ACHN (cell line): ENCODE measurements at regions not wholly inside any gene's neighbourhood (a gene's known extent, or its start where the extent isn't known, plus 50 kb on each side); places are given as distances from the start of the nearest gene placed in this dataset.
"Not testable (repeated sequence)": the region's sequence is repeated elsewhere in the genome, so short reads cannot be mapped to it uniquely, and the experiment has no call there.

ENCODE experiments used
- DNase-seq: peaks from one replicate; pipeline ENCODE4 v3.0.0-alpha.2; 2015
- in situ Hi-C: cut with HindIII; loops from 2 replicates; pipeline ENCODE4 v1.10.0; 2017; ENCODE audit warnings: low sequenced_read_pairs, low pct_ligation_motif_present, low pct_unique_long_range_greater_than_20kb

DNA sequence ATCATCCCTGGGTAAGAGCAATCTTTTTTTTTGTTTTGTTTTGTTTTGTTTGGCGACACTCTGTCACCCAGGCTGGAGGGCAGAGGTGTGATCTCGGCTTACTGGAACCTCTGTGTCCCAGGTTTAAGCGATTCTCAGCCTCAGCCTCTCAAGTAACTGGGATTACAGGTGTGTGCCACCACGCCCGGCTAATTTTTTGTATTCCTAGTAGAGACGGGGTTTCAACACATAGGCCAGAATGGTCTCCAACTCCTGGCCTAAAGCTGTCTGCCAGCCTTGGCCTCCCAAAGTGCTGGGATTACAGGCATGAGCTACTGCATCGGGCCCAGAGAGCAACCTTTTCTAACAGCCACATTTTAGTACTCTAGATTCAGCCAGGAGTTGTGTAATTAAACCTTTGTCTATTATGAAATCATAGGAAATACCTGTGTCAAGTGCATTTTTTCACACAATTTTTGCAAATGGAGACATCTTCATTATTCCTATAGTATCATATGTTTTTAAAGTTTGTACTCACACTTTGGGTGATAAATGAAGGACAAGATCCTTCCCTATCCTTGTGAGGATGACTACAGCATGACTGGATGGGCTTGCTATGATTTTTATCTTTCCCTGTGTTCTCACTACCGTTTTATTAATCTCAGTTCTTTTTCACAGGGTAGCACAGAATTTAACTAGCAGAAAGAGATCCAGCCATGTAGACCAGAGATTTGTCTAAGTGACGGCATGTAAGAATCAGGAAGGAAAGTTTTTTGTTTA lies 82.6 kb downstream of the OR2B2 start:
- in situ Hi-C loops = no loop called here
- DNase-seq = no peak

- DNase-seq, in situ Hi-C loops: not testable (repeated sequence)
Measured at GRCh38 chr6:27827477-27827876, 84.7 kb downstream of the OR2B2 start.

GRCh38 chr6:27826612-27826985 lies 85.6 kb downstream of the OR2B2 start:
- DNase-seq, in situ Hi-C loops: not testable (repeated sequence)

GRCh38 chr6:27825848-27826611 lies 86.2 kb downstream of the OR2B2 start:
- DNase-seq, in situ Hi-C loops: not testable (repeated sequence)

- DNase-seq = no peak
- in situ Hi-C loops = no loop called here
Measured at GRCh38 chr6:27825025-27825793, 87.0 kb downstream of the OR2B2 start.

DNA sequence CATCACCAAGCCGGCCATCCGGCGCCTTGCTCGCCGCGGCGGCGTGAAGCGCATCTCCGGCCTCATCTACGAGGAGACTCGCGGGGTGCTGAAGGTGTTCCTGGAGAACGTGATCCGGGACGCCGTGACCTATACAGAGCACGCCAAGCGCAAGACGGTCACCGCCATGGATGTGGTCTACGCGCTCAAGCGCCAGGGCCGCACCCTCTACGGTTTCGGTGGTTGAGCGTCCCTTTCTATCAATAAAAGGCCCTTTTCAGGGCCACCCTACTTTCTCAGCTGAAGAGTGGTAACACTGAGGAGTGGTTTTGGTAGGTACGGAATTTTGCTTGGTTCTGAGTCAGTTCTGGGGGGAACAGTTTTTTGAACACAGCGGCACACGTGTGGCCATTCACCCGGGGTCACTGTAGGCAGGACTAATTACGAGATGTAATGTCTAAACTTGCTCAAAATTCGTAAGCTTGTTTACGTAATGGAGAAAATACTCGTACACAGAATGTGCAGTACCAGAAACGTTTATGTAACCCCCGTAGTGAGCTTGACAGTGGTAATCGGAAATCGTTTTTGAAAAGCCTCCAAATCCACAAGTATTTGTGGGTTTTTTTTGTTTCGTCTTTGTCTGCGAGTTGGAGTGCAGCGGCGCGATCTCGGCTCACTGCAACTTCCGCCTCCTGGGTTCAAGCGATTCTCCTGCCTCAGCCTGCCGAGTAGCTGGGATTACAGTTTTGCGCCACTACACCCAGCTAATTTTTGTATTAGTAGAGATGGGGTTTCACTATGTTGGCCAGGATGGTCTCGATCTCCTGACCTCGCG lies 87.8 kb downstream of the OR2B2 start:
- in situ Hi-C loops = not testable (repeated sequence)

GRCh38 chr6:27823714-27824210 lies 88.4 kb downstream of the OR2B2 start:
- in situ Hi-C loops = not testable (repeated sequence)
- peak; percentile 64 for DNase-seq

More for the DNA sequence above, 87.8 kb downstream of the OR2B2 start:
- DNase-seq = peak; percentile 55

GRCh38 chr6:27816906-27817305 lies 95.3 kb downstream of the OR2B2 start:
- DNase-seq = no peak
- in situ Hi-C loops = no loop called here

DNA sequence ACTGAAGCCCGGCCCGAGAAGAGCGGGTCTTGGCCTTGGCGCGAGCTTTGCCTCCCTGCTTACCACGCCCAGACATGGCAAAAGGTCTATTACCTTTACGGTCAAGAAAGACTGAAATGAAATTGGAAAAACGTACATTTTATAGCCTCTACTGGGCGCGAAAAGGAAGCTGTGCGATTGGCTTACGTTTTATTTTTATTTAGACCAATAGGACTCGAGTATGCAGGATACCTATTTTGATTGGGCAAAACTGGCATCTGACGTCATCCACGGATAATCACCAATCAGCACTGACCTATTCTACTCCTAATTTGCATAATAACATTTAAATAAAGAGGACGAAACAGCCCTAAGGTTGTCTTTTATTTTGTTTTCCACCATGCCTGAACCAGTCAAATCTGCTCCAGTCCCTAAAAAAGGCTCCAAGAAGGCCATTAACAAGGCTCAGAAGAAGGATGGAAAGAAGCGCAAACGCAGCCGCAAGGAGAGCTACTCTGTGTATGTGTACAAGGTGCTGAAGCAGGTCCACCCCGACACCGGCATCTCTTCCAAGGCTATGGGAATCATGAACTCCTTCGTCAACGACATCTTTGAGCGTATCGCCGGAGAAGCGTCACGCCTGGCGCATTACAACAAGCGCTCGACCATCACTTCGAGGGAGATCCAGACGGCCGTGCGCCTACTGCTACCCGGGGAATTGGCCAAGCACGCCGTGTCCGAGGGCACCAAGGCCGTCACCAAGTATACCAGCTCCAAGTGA lies 97.4 kb downstream of the OR2B2 start:
- in situ Hi-C loops = no loop called here
- peak; percentile 88 for DNase-seq

GRCh38 chr6:27814415-27814664 lies 97.9 kb downstream of the OR2B2 start:
- DNase-seq, in situ Hi-C loops: not testable (repeated sequence)

- in situ Hi-C loops = no loop called here
Measured at GRCh38 chr6:27812805-27813492, 99.2 kb downstream of the OR2B2 start.

GRCh38 chr6:27812078-27812804 lies 100.0 kb downstream of the OR2B2 start:
- DNase-seq = no peak
- in situ Hi-C loops = no loop called here

More at GRCh38 chr6:27812805-27813492, 99.2 kb downstream of the OR2B2 start:
- DNase-seq = no peak

DNA sequence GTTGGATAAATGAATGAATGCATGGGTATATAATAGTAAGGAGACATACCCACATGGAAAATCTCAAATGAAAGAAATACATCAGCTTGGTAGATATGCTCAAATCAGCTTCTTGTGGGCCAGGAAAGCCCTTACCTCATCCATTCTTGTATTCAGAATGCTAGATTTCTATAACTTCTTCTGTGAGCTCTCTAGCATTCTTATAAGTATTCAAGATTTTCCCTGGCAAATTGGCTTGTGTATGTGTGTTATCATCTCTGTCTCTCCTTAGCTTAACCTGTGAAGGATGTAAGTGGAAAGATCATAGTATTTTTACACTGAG lies 100.8 kb downstream of the OR2B2 start:
- in situ Hi-C loops = no loop called here

DNA sequence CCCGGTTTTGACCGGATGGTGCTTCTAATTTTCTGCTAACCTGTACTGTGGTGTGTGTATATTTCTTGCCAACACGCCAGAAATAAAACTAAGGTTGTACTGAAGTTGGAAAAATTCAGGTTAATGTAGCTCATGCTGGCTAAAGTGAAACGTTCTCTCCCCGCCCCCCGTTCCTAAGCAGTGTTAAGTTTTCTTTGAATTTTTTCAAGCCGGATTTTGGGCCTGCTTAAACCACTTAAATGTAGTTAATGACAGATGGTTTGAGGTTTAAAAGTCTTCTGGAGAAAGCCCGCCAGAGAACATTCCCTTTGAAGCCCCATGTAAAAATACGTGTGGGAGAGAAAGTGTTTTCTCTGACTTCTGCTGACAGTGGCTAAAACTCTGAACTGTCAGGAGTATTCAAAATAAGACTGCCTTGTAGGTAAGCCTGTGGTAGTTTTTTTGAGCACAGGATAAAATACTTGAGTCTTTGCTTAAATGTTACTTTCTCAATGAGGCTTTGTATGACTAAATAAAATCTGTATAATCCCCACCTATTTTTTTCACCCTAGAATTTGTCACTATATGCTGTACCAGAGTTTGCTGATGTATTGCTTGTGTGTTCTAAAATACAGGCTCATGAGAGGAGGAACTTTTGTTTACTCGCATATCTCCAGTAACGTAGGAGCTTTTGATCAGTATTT lies 101.3 kb downstream of the OR2B2 start:
- in situ Hi-C loops = no loop called here
- DNase-seq = no peak

More for the DNA sequence above, 100.8 kb downstream of the OR2B2 start:
- no peak for DNase-seq

DNA sequence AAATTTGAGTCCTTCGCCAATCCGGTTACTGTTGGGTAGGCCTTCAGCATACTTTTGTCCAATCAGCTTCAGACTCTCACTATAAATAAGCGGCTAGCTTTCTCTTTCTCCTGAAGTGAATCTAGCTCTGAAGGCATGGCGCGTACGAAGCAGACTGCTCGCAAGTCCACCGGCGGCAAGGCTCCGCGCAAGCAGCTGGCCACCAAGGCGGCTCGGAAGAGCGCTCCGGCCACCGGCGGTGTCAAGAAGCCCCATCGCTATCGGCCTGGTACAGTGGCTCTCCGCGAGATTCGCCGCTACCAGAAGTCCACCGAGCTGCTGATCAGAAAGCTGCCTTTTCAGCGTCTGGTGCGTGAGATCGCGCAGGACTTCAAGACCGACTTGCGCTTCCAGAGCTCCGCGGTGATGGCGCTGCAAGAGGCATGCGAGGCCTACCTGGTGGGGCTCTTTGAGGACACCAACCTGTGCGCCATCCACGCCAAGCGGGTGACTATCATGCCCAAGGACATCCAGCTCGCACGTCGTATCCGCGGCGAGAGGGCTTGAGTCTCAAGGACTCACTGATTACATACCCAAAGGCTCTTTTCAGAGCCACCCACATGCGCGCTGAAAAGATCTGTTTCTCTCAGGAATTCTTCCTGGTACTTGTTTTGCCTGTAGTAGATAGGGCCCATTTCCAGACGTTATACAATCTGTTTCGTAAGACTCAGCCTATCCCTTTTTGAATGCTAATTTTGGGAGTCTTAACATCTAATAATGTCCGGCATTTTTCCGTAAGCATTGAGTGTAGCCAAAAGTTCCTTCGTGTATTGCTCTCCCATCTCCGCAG lies 102.0 kb downstream of the OR2B2 start:
- in situ Hi-C loops = no loop called here
- DNase-seq = peak; percentile 96
